CD4-positive, CD25-positive, alpha-beta regulatory T cell (primary cell): ENCODE measurements at regions not wholly inside any gene's neighbourhood (a gene's known extent, or its start where the extent isn't known, plus 50 kb on each side); places are given as distances from the start of the nearest gene placed in this dataset.

ENCODE experiments used
- ATAC-seq, 2 donors: fragments of 150-1000 bp; cut with Tn5 transposase; one replicate each; pipeline ENCODE4 v1.10.0; 2021; ENCODE audit warnings: low read depth in 2 of 2, moderate number of reproducible peaks in 2 of 2, moderate library complexity in 1 of 2
- DNase-seq, 3 donors: peaks; one replicate each; pipeline versions ENCODE4 v3.0.0 to v3.0.0-alpha.2; 2012 to 2022; ENCODE audit warnings: mixed read lengths in 1 of 3
- H3K27ac ChIP-seq: one replicate; pipeline ENCODE4 v1.7.0; 2013; ENCODE audit warnings: mild to moderate bottlenecking, low read length; ENCODE audit not compliant: insufficient read depth, poor library complexity, severe bottlenecking
- H3K27me3 ChIP-seq: one replicate; pipeline ENCODE4 v1.7.0; 2013; ENCODE audit warnings: low read length; ENCODE audit not compliant: control insufficient read depth, insufficient read depth
- H3K36me3 ChIP-seq: one replicate; pipeline ENCODE4 v1.7.0; 2013; ENCODE audit warnings: mild to moderate bottlenecking, low read length, moderate library complexity; ENCODE audit not compliant: control insufficient read depth, insufficient read depth
- H3K4me1 ChIP-seq: 2 replicates; pipeline ENCODE4 v1.7.0; 2013; ENCODE audit warnings: mild to moderate bottlenecking, low read length; ENCODE audit not compliant: insufficient read depth, control insufficient read depth, poor library complexity, severe bottlenecking
- H3K4me3 ChIP-seq: one replicate; pipeline ENCODE4 v1.7.0; 2013; ENCODE audit warnings: low read depth, mild to moderate bottlenecking, low read length, moderate library complexity
- H3K9me3 ChIP-seq, 2 experiments: 1 replicate in 1 of 2; 2 replicates in 1 of 2; pipeline ENCODE4 v1.7.0; 2013; ENCODE audit warnings: low read length in 2 of 2, mild to moderate bottlenecking in 1 of 2, moderate library complexity in 1 of 2; ENCODE audit not compliant: control insufficient read depth in 2 of 2
- H3K27ac Mint-ChIP-seq, 3 donors: one replicate each; pipeline ENCODE4 v1.8.0; 2020 to 2022; ENCODE audit warnings: mild to moderate bottlenecking in 3 of 3, mixed read lengths in 3 of 3, moderate library complexity in 2 of 3
- H3K27me3 Mint-ChIP-seq: one replicate; pipeline ENCODE4 v1.8.0; 2022; ENCODE audit warnings: mild to moderate bottlenecking, mixed read lengths
- H3K36me3 Mint-ChIP-seq: one replicate; pipeline ENCODE4 v1.8.0; 2020; ENCODE audit warnings: mixed read lengths
- H3K4me1 Mint-ChIP-seq, 4 donors: one replicate each; pipeline ENCODE4 v1.8.0; 2020 to 2022; ENCODE audit warnings: mixed read lengths in 4 of 4, mild to moderate bottlenecking in 1 of 4
- H3K4me3 Mint-ChIP-seq, 4 donors: one replicate each; pipeline ENCODE4 v1.8.0; 2020 to 2022; ENCODE audit warnings: mild to moderate bottlenecking in 4 of 4, mixed read lengths in 4 of 4, moderate library complexity in 3 of 4
- H3K9me3 Mint-ChIP-seq, 7 donors: one replicate each; pipeline ENCODE4 v1.8.0; 2020 to 2022; ENCODE audit warnings: mixed read lengths in 7 of 7, mild to moderate bottlenecking in 3 of 7, moderate library complexity in 2 of 7

- Histone ChIP-seq H3K9me3 (no peaks in the 10 kb centered on the region), H3K27me3 (no peaks in the 10 kb centered on the region), H3K4me1 (no peaks in the 10 kb centered on the region), H3K36me3 (no peaks in the 10 kb centered on the region), H3K27ac (no peak overlapping the region), H3K4me3 (no peak overlapping the region)
- Mint-ChIP-seq H3K27ac (no peak overlapping the region), H3K4me1 (no peaks in the 10 kb centered on the region), H3K4me3 (no peak overlapping the region), H3K27me3 (no peaks in the 10 kb centered on the region), H3K9me3 (no peaks in the 10 kb centered on the region), H3K36me3 (no peaks in the 10 kb centered on the region)
- ATAC-seq (no peak), DNase-seq (no peak)
Observed at GRCh38 chrX:69216911-69217310, 51.7 kb upstream of the PJA1 start.

- Histone ChIP-seq H3K27ac (no peak overlapping the region), H3K36me3 (no peaks in the 10 kb centered on the region), H3K9me3 (no peaks in the 10 kb centered on the region), H3K27me3 (no peaks in the 10 kb centered on the region), H3K4me1 (no peaks in the 10 kb centered on the region), H3K4me3 (no peak overlapping the region)
- Mint-ChIP-seq H3K27me3 (no peaks in the 10 kb centered on the region), H3K4me3 (no peak overlapping the region), H3K36me3 (no peaks in the 10 kb centered on the region), H3K27ac (no peak overlapping the region), H3K9me3 (no peaks in the 10 kb centered on the region), H3K4me1 (no peaks in the 10 kb centered on the region)
- DNase-seq: no peak
- ATAC-seq: no peak
Observed at GRCh38 chrX:69216446-69216845, 51.2 kb upstream of the PJA1 start.

- Histone ChIP-seq H3K36me3 (no peaks in the 10 kb centered on the region), H3K27me3 (no peaks in the 10 kb centered on the region), H3K27ac (no peak overlapping the region), H3K4me3 (no peak overlapping the region), H3K4me1 (no peaks in the 10 kb centered on the region), H3K9me3 (no peaks in the 10 kb centered on the region)
- Mint-ChIP-seq H3K27me3 (no peaks in the 10 kb centered on the region), H3K9me3 (no peaks in the 10 kb centered on the region), H3K27ac (peak overlapping the region in 1 of 3 donors; percentile 64), H3K4me1 (no peaks in the 10 kb centered on the region), H3K36me3 (no peaks in the 10 kb centered on the region), H3K4me3 (no peak overlapping the region)
- no peak for DNase-seq
- ATAC-seq: no peak
Observed at GRCh38 chrX:69215161-69215875, 50.1 kb upstream of the PJA1 start.
